ENCODE measurements at regions not wholly inside any gene's neighbourhood (a gene's known extent, or its start where the extent isn't known, plus 50 kb on each side); places are given as distances from the start of the nearest gene placed in this dataset.

DNA sequence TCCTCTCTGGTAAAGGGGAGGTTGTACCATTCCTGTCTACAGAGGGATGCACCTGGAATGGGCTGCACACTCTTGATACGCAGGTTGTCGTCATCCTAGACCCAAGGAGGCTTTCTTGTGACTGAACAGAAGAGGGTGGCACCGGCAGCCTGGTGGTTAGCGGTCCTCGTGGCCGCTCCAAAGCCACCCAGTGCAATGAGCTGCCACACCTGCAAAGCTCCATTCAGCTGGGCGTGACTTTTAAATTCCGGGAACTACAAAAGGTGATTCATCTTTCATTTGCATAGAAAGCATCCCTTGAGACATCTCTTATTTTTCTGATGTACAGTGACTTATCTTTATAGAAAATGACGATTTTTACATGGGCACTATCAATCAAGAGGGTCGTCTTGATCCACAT lies 286.1 kb upstream of the IRX1 start:
- ATAC-seq (no peak), DNase-seq (ENCODE audit: low read depth, low spot score) (no peak)
- no peaks in the 10 kb centered on the region for H3K9me3 ChIP-seq (ENCODE audit: control insufficient read depth, insufficient read depth, low read depth, low read length)
- no TSS peak for BruUV-seq (replicated peaks)
- in situ Hi-C loops (cut with HindIII; ENCODE audit: low pct_unique_long_range_greater_than_20kb, low sequenced_read_pairs): no loop called here
- ChIA-PET CTCF (no interaction called here), POLR2A (interaction anchor here (0.5 kb wide), 1 partner anchor 35 kb away, joined by 3 read pairs; no protein-coding TSS in a partner anchor)
- H3K4me1 ChIP-seq (ENCODE audit: control insufficient read depth, insufficient read depth, low read length): no peaks in the 10 kb centered on the region
- no peak overlapping the region for H3K27ac ChIP-seq (ENCODE audit: low read length)
- H3K4me3 ChIP-seq (ENCODE audit: low read depth in 2 of 2, low read length in 2 of 2): no peak overlapping the region
- TF ChIP-seq, protein P1, sequence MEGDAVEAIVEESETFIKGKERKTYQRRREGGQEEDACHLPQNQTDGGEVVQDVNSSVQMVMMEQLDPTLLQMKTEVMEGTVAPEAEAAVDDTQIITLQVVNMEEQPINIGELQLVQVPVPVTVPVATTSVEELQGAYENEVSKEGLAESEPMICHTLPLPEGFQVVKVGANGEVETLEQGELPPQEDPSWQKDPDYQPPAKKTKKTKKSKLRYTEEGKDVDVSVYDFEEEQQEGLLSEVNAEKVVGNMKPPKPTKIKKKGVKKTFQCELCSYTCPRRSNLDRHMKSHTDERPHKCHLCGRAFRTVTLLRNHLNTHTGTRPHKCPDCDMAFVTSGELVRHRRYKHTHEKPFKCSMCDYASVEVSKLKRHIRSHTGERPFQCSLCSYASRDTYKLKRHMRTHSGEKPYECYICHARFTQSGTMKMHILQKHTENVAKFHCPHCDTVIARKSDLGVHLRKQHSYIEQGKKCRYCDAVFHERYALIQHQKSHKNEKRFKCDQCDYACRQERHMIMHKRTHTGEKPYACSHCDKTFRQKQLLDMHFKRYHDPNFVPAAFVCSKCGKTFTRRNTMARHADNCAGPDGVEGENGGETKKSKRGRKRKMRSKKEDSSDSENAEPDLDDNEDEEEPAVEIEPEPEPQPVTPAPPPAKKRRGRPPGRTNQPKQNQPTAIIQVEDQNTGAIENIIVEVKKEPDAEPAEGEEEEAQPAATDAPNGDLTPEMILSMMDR (IDR thresholded peaks at IDR 0.05): no peak
- TF ChIP-seq POLR2AphosphoS5 (IDR thresholded peaks at IDR 0.05; ENCODE audit: low read depth, low read length): no peak
- TF ChIP-seq, protein P2, sequence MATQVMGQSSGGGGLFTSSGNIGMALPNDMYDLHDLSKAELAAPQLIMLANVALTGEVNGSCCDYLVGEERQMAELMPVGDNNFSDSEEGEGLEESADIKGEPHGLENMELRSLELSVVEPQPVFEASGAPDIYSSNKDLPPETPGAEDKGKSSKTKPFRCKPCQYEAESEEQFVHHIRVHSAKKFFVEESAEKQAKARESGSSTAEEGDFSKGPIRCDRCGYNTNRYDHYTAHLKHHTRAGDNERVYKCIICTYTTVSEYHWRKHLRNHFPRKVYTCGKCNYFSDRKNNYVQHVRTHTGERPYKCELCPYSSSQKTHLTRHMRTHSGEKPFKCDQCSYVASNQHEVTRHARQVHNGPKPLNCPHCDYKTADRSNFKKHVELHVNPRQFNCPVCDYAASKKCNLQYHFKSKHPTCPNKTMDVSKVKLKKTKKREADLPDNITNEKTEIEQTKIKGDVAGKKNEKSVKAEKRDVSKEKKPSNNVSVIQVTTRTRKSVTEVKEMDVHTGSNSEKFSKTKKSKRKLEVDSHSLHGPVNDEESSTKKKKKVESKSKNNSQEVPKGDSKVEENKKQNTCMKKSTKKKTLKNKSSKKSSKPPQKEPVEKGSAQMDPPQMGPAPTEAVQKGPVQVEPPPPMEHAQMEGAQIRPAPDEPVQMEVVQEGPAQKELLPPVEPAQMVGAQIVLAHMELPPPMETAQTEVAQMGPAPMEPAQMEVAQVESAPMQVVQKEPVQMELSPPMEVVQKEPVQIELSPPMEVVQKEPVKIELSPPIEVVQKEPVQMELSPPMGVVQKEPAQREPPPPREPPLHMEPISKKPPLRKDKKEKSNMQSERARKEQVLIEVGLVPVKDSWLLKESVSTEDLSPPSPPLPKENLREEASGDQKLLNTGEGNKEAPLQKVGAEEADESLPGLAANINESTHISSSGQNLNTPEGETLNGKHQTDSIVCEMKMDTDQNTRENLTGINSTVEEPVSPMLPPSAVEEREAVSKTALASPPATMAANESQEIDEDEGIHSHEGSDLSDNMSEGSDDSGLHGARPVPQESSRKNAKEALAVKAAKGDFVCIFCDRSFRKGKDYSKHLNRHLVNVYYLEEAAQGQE (IDR thresholded peaks at IDR 0.05; ENCODE audit: insufficient read depth in 1 of 2, low read depth in 2 of 2, low read length in 1 of 2): no peak
- TF ChIP-seq SIN3A (IDR thresholded peaks at IDR 0.05; ENCODE audit: borderline replicate concordance, insufficient read depth, low read depth, low read length): no peak
- TF ChIP-seq TCF7L2 (IDR thresholded peaks at IDR 0.05; ENCODE audit: low read depth, low read length): no peak
- intact Hi-C loops (cut with micrococcal nuclease; ENCODE audit: unreplicated experiment): no loop called here
- H3K36me3 ChIP-seq (ENCODE audit: control insufficient read depth, insufficient read depth, low read length): no peaks in the 10 kb centered on the region
- H3K27me3 ChIP-seq (ENCODE audit: control insufficient read depth, insufficient read depth, low read length): no peaks in the 10 kb centered on the region

DNA sequence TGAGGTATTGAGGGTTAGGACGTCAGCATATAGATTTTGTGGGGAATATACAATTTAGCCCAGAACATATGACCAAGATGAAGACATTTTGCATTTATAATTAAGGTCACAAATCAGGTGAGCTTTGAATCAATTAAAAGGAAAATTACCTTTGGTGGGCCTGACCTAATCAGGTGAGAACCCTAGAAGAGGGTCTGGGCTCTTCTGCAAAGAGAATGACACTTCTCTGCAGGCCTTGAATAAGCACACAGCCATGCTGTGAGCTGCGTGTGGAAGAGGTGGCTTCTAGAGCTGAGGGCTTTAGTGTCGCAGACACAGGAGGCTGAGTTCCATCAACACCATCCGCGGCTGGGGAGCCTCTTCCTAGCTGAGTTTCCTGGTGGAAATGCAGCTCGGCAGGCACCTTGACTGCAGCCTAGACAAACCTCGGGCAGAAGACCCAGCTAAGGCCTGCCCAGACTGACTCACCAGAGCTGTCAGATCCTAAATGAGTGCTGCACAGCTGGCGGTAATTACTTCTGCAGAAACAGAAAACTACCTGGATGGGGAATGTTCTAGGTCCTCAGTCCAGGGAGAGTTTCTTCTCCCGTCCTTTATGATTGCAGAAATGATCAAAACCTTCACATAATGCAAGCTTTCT lies 287.5 kb upstream of the IRX1 start:
- H3K4me1 ChIP-seq (ENCODE audit: control insufficient read depth, insufficient read depth, low read length): no peaks in the 10 kb centered on the region
- no TSS peak for BruUV-seq (replicated peaks)
- H3K27me3 ChIP-seq (ENCODE audit: control insufficient read depth, insufficient read depth, low read length): no peaks in the 10 kb centered on the region
- TF ChIP-seq, protein P2 (IDR thresholded peaks at IDR 0.05; ENCODE audit: insufficient read depth in 1 of 2, low read depth in 2 of 2, low read length in 1 of 2): no peak
- TF ChIP-seq TCF7L2 (IDR thresholded peaks at IDR 0.05; ENCODE audit: low read depth, low read length) (no peak), SIN3A (IDR thresholded peaks at IDR 0.05; ENCODE audit: borderline replicate concordance, insufficient read depth, low read depth, low read length) (no peak), POLR2AphosphoS5 (IDR thresholded peaks at IDR 0.05; ENCODE audit: low read depth, low read length) (no peak)
- TF ChIP-seq, protein P1 (IDR thresholded peaks at IDR 0.05): no peak
- CTCF ChIA-PET: no interaction called here
- H3K27ac ChIP-seq (ENCODE audit: low read length): no peak overlapping the region
- DNase-seq (ENCODE audit: low read depth, low spot score) (no peak), ATAC-seq (no peak)
- POLR2A ChIA-PET: no interaction called here
- no peaks in the 10 kb centered on the region for H3K36me3 ChIP-seq (ENCODE audit: control insufficient read depth, insufficient read depth, low read length)
- in situ Hi-C loops (cut with HindIII; ENCODE audit: low pct_unique_long_range_greater_than_20kb, low sequenced_read_pairs) (no loop called here), intact Hi-C loops (cut with micrococcal nuclease; ENCODE audit: unreplicated experiment) (no loop called here)
- no peak overlapping the region for H3K4me3 ChIP-seq (ENCODE audit: low read depth in 2 of 2, low read length in 2 of 2)
- H3K9me3 ChIP-seq (ENCODE audit: control insufficient read depth, insufficient read depth, low read depth, low read length): no peaks in the 10 kb centered on the region

Measured in Panc1 (cell line).